ENCODE measurements at regions not wholly inside any gene's neighbourhood (a gene's known extent, or its start where the extent isn't known, plus 50 kb on each side); places are given as distances from the start of the nearest gene placed in this dataset.

GRCh38 chr1:177632923-177633615 lies 336.8 kb downstream of the SEC16B start:
- no peaks in the 10 kb centered on the region for H3K79me2 ChIP-seq (ENCODE audit: insufficient read depth, low read length)
- H3K36me3 ChIP-seq (ENCODE audit: insufficient read depth, low read length) = no peaks in the 10 kb centered on the region
- no peaks in the 10 kb centered on the region for H3F3A ChIP-seq (ENCODE audit: low read depth)
- no peaks in the 10 kb centered on the region for H3K4me1 ChIP-seq (ENCODE audit: insufficient read depth, low read length, poor library complexity, severe bottlenecking)
- H3K4me2 ChIP-seq (ENCODE audit: low read depth, low read length, poor library complexity, severe bottlenecking) = no peak overlapping the region
- TF ChIP-seq EZH2phosphoT487 (IDR thresholded peaks at IDR 0.05; ENCODE audit: borderline replicate concordance) (no peak), CTCF (conservative IDR thresholded peaks at IDR 0.05; ENCODE audit: low read length) (no peak)
- H4K20me1 ChIP-seq (ENCODE audit: insufficient read depth, low read length, poor library complexity, severe bottlenecking) = no peaks in the 10 kb centered on the region
- no peak overlapping the region for H3K9ac ChIP-seq (ENCODE audit: low read depth, low read length, poor library complexity, severe bottlenecking)
- no peaks in the 10 kb centered on the region for H3K9me2 ChIP-seq (replicated peaks; ENCODE audit: low read depth, low read length)
- H3K9me3 ChIP-seq (ENCODE audit: insufficient read depth, low read depth, low read length) = no peaks in the 10 kb centered on the region
- H3K27me3 ChIP-seq (ENCODE audit: insufficient read depth, low read length, poor library complexity, severe bottlenecking) = no peaks in the 10 kb centered on the region
- H2AFZ ChIP-seq (ENCODE audit: low read length) = no peak overlapping the region
- H3K4me3 ChIP-seq (ENCODE audit: low read length, poor library complexity, severe bottlenecking) = no peak overlapping the region

DNA sequence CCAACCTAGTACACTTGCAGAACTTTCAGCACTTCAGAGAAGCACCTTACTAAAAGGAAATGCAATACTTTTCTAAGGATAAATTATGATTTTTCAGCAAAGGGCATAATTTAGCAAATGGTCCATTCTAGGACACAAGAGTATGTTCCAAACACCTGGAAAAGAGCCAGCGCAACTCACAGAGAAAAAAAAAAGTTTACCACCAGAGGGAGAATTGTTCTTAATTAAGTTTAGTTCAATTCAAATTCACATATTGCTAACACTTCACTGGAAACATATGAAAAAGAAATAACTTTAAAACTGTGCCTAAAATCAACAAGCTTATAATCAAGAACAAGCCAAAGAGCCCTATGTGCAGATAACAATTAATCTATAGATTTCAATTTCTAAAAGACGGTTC lies 338.1 kb downstream of the SEC16B start:
- Histone ChIP-seq H4K20me1 (ENCODE audit: insufficient read depth, low read length, poor library complexity, severe bottlenecking) (no peaks in the 10 kb centered on the region), H3K36me3 (ENCODE audit: insufficient read depth, low read length) (no peaks in the 10 kb centered on the region), H3K4me3 (ENCODE audit: low read length, poor library complexity, severe bottlenecking) (no peak overlapping the region), H3K27me3 (ENCODE audit: insufficient read depth, low read length, poor library complexity, severe bottlenecking) (no peaks in the 10 kb centered on the region), H3K4me1 (ENCODE audit: insufficient read depth, low read length, poor library complexity, severe bottlenecking) (no peaks in the 10 kb centered on the region), H3K79me2 (ENCODE audit: insufficient read depth, low read length) (no peaks in the 10 kb centered on the region), H3K9me3 (ENCODE audit: insufficient read depth, low read depth, low read length) (no peaks in the 10 kb centered on the region), H3K4me2 (ENCODE audit: low read depth, low read length, poor library complexity, severe bottlenecking) (no peak overlapping the region), H2AFZ (ENCODE audit: low read length) (no peak overlapping the region), H3F3A (ENCODE audit: low read depth) (no peaks in the 10 kb centered on the region), H3K9me2 (replicated peaks; ENCODE audit: low read depth, low read length) (no peaks in the 10 kb centered on the region), H3K9ac (ENCODE audit: low read depth, low read length, poor library complexity, severe bottlenecking) (no peak overlapping the region)
- TF ChIP-seq CTCF (conservative IDR thresholded peaks at IDR 0.05; ENCODE audit: low read length) (no peak), EZH2phosphoT487 (IDR thresholded peaks at IDR 0.05; ENCODE audit: borderline replicate concordance) (no peak)

GRCh38 chr1:177629526-177629925 lies 340.3 kb downstream of the SEC16B start:
- Histone ChIP-seq H3K36me3 (ENCODE audit: insufficient read depth, low read length) (no peaks in the 10 kb centered on the region), H4K20me1 (ENCODE audit: insufficient read depth, low read length, poor library complexity, severe bottlenecking) (no peaks in the 10 kb centered on the region), H3K9ac (ENCODE audit: low read depth, low read length, poor library complexity, severe bottlenecking) (no peak overlapping the region), H3K4me3 (ENCODE audit: low read length, poor library complexity, severe bottlenecking) (no peak overlapping the region), H3K27me3 (ENCODE audit: insufficient read depth, low read length, poor library complexity, severe bottlenecking) (no peaks in the 10 kb centered on the region), H3K9me2 (replicated peaks; ENCODE audit: low read depth, low read length) (no peaks in the 10 kb centered on the region), H3K79me2 (ENCODE audit: insufficient read depth, low read length) (no peaks in the 10 kb centered on the region), H2AFZ (ENCODE audit: low read length) (no peak overlapping the region), H3K4me2 (ENCODE audit: low read depth, low read length, poor library complexity, severe bottlenecking) (no peak overlapping the region), H3F3A (ENCODE audit: low read depth) (no peaks in the 10 kb centered on the region), H3K9me3 (ENCODE audit: insufficient read depth, low read depth, low read length) (no peaks in the 10 kb centered on the region), H3K4me1 (ENCODE audit: insufficient read depth, low read length, poor library complexity, severe bottlenecking) (no peaks in the 10 kb centered on the region)
- TF ChIP-seq EZH2phosphoT487 (IDR thresholded peaks at IDR 0.05; ENCODE audit: borderline replicate concordance) (no peak), CTCF (conservative IDR thresholded peaks at IDR 0.05; ENCODE audit: low read length) (no peak)
